Adipocyte (in vitro differentiated cells): ENCODE measurements at regions not wholly inside any gene's neighbourhood (a gene's known extent, or its start where the extent isn't known, plus 50 kb on each side); places are given as distances from the start of the nearest gene placed in this dataset.

ENCODE experiments used
- DNase-seq: peaks from one replicate; pipeline ENCODE4 v3.0.0-alpha.2; 2015; ENCODE audit warnings: low read depth
- H3K27me3 ChIP-seq: replicated peaks from 2 replicates; pipeline ENCODE4 v1.7.0; 2013; ENCODE audit warnings: mild to moderate bottlenecking, low read length, moderate library complexity; ENCODE audit not compliant: control insufficient read depth, insufficient read depth
- H3K36me3 ChIP-seq: 2 replicates; pipeline ENCODE4 v1.7.0; 2013; ENCODE audit warnings: low read length, mild to moderate bottlenecking, moderate library complexity; ENCODE audit not compliant: control insufficient read depth, insufficient read depth, severe bottlenecking
- H3K4me1 ChIP-seq: 2 replicates; pipeline ENCODE4 v1.7.0; 2013; ENCODE audit warnings: mild to moderate bottlenecking, low read length, moderate library complexity; ENCODE audit not compliant: control insufficient read depth, insufficient read depth
- H3K4me3 ChIP-seq: 2 replicates; pipeline ENCODE4 v1.7.0; 2013; ENCODE audit warnings: mild to moderate bottlenecking, low read length, moderate library complexity
- H3K9ac ChIP-seq: 2 replicates; pipeline ENCODE4 v1.7.0; 2013; ENCODE audit warnings: mild to moderate bottlenecking, low read length, moderate library complexity
- H3K9me3 ChIP-seq: 2 replicates; pipeline ENCODE4 v1.7.0; 2013; ENCODE audit warnings: mild to moderate bottlenecking, low read length, moderate library complexity; ENCODE audit not compliant: control insufficient read depth

GRCh38 chr4:136754810-136755530 lies 777.3 kb downstream of the PCDH18 start:
- DNase-seq: no peak
- Histone ChIP-seq H3K27me3 (no peaks in the 10 kb centered on the region), H3K9ac (no peak overlapping the region), H3K9me3 (no peaks in the 10 kb centered on the region), H3K4me1 (peaks cover 7% of the 10 kb centered on the region), H3K36me3 (no peaks in the 10 kb centered on the region), H3K4me3 (no peak overlapping the region)

DNA sequence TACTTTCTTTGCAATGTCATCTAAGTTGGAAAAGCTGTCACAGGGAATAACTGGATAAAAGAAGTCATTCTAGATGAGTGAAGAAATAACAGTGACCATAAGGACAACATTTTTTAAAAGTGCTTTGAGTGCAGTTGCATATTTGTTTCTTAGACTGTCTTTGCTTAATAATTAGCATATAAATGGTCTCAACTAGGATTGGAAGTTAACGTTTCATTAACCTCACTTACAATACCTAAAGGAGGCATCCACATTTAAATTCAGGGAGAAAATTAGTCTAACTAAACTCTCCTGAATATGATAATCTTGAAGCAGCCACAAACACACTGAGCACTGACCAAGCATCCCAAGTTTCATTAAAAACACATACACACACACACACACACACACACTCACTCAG lies 780.7 kb downstream of the PCDH18 start:
- Histone ChIP-seq H3K27me3 (no peaks in the 10 kb centered on the region), H3K9me3 (no peaks in the 10 kb centered on the region), H3K4me1 (peaks cover 16% of the 10 kb centered on the region), H3K4me3 (no peak overlapping the region), H3K36me3 (no peaks in the 10 kb centered on the region), H3K9ac (no peak overlapping the region)
- DNase-seq: no peak

DNA sequence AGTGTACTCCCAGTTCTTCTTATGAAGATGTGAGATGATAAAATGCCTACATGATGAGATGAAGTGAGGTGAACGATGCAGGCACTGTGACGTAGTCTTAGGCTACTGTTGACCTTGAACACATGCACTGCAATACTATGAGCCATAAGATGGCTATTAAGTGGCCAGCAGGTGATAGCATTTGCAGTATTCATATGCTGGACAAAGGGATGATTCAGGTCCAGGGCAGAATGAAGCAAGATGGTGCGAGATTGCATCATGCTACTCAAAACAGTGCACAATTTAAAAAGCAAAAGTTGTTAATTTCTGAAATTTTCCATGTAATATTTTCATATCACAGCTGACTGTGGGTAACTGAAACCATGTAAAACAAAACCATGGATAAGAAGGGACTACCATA lies 781.4 kb downstream of the PCDH18 start:
- no peaks in the 10 kb centered on the region for H3K9me3 ChIP-seq
- no peak overlapping the region for H3K4me3 ChIP-seq
- peaks cover 16% of the 10 kb centered on the region for H3K4me1 ChIP-seq
- no peaks in the 10 kb centered on the region for H3K36me3 ChIP-seq
- H3K27me3 ChIP-seq: no peaks in the 10 kb centered on the region
- peak; percentile 23 for DNase-seq
- no peak overlapping the region for H3K9ac ChIP-seq

DNA sequence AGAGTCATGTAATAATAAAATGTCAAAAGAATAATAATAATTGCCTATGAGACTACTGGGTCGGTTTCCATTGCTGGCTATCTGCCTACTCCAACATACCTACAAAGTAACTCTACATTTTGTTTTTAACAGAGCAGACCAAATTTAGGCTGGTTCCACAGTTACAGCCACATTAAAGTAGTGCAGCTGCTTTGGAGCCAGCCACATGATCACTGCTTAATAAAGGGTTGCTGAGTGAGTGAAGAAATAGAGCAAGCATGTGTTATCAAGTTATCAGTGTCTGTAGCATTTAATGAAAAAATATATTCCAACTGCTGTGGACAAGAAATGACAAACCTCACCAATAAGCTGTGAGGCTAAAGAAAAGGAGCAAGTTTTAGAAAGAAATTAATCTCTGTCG lies 782.3 kb downstream of the PCDH18 start:
- Histone ChIP-seq H3K27me3 (no peaks in the 10 kb centered on the region), H3K4me1 (peaks cover 16% of the 10 kb centered on the region), H3K9me3 (no peaks in the 10 kb centered on the region), H3K9ac (no peak overlapping the region), H3K36me3 (no peaks in the 10 kb centered on the region), H3K4me3 (no peak overlapping the region)
- DNase-seq: no peak

- no peak for DNase-seq
- no peak overlapping the region for H3K4me3 ChIP-seq
- H3K9me3 ChIP-seq: peaks cover 4% of the 10 kb centered on the region
- H3K27me3 ChIP-seq: no peaks in the 10 kb centered on the region
- H3K36me3 ChIP-seq: no peaks in the 10 kb centered on the region
- H3K9ac ChIP-seq: no peak overlapping the region
- H3K4me1 ChIP-seq: peaks cover 16% of the 10 kb centered on the region
Observed at GRCh38 chr4:136748773-136749172, 783.5 kb downstream of the PCDH18 start.

DNA sequence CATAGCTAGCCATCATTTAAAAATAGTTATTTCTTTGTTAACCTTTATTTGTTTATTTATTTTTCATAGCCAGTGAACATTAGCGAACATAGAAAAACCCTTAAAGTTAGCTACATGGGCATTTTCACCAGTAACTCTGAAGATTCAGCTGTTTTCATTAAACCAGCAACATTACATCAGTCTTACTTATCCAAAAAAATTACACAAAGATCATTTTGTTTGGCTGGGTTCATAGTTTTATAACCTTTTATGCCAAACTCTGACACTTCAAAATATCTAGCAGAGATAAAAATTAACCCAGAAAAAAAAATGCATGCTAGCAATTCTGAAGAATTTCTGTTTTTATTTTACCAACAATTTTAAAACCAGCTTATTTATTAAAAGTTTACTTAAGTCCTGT lies 784.1 kb downstream of the PCDH18 start:
- no peak overlapping the region for H3K9ac ChIP-seq
- no peak overlapping the region for H3K4me3 ChIP-seq
- peaks cover 7% of the 10 kb centered on the region for H3K9me3 ChIP-seq
- no peaks in the 10 kb centered on the region for H3K27me3 ChIP-seq
- H3K4me1 ChIP-seq: peaks cover 16% of the 10 kb centered on the region
- H3K36me3 ChIP-seq: no peaks in the 10 kb centered on the region
- DNase-seq: no peak

- H3K4me3 ChIP-seq: no peak overlapping the region
- H3K9me3 ChIP-seq: peaks cover 7% of the 10 kb centered on the region
- no peak for DNase-seq
- H3K4me1 ChIP-seq: peaks cover 4% of the 10 kb centered on the region
- no peak overlapping the region for H3K9ac ChIP-seq
- H3K27me3 ChIP-seq: no peaks in the 10 kb centered on the region
- H3K36me3 ChIP-seq: no peaks in the 10 kb centered on the region
Observed at GRCh38 chr4:136743238-136743637, 789.1 kb downstream of the PCDH18 start.

DNA sequence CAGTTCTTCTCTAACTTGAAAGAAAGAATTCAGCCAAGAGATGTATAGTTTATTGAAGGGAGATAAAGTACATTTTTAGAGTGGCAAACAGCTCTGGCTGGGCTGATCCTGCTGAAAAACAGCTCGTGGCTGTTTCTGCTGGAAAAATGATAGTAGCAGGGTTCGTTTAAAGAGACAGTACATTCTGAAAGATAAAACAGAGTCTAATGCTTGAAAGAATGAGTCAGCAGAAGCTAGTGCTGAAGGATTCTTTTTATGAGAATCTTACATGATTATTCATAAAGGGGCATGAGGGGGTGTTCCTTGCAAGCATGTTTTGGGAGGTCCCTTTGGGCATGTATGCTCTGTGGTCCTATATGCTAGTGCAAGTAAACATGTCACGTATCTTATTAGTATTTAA lies 790.0 kb downstream of the PCDH18 start:
- Histone ChIP-seq H3K9me3 (peaks cover 7% of the 10 kb centered on the region), H3K9ac (peak overlapping the region; percentile 29), H3K4me1 (no peaks in the 10 kb centered on the region), H3K4me3 (peak overlapping the region; percentile 51), H3K36me3 (no peaks in the 10 kb centered on the region), H3K27me3 (no peaks in the 10 kb centered on the region)
- peak; percentile 62 for DNase-seq

DNA sequence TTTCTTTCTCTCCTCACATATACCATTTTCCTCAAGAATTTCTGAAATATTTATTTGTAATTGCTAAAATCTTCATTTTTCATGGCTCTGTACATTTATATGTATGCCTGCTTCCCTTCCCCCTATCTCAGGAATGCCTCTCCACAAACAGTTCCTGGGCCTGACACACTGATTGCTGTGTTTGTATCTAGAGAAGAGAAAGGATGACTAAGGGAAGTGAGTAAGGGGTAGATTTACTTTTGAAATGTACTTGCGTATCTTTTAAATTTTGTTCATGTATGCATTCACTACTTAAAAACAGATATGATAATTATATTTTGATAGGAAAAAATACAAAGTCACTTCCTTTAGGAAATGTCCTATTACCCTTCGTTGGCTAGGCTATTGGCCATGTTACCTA lies 790.8 kb downstream of the PCDH18 start:
- no peak overlapping the region for H3K4me3 ChIP-seq
- peak; percentile 55 for DNase-seq
- H3K27me3 ChIP-seq: no peaks in the 10 kb centered on the region
- H3K9ac ChIP-seq: no peak overlapping the region
- no peaks in the 10 kb centered on the region for H3K36me3 ChIP-seq
- H3K4me1 ChIP-seq: no peaks in the 10 kb centered on the region
- H3K9me3 ChIP-seq: peaks cover 7% of the 10 kb centered on the region

DNA sequence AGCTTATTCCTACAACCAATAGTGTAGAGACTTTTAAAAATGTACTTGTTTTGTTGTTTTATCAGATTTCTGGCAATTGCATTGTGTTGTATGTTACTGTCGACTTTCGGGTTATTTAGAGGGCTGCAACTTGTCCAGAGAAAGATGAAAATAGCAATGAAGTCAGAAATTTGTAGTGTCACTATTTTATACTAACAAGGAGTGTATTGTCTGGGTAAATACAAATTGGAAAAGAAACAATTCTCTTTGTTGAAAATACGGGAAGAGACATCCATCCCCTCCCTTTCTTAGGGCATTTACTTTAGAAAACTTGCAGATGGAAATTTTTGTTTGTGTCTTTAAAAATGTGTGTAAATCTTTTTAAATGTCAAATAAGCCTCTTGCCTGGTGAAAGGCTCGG lies 792.0 kb downstream of the PCDH18 start:
- no peak overlapping the region for H3K4me3 ChIP-seq
- H3K4me1 ChIP-seq: no peaks in the 10 kb centered on the region
- peaks cover 7% of the 10 kb centered on the region for H3K9me3 ChIP-seq
- no peaks in the 10 kb centered on the region for H3K36me3 ChIP-seq
- no peak overlapping the region for H3K9ac ChIP-seq
- H3K27me3 ChIP-seq: no peaks in the 10 kb centered on the region
- no peak for DNase-seq

- H3K9me3 ChIP-seq: no peaks in the 10 kb centered on the region
- no peak overlapping the region for H3K4me3 ChIP-seq
- H3K36me3 ChIP-seq: no peaks in the 10 kb centered on the region
- peak; percentile 57 for DNase-seq
- H3K4me1 ChIP-seq: no peaks in the 10 kb centered on the region
- no peaks in the 10 kb centered on the region for H3K27me3 ChIP-seq
- H3K9ac ChIP-seq: no peak overlapping the region
Observed at GRCh38 chr4:136737066-136737465, 795.2 kb downstream of the PCDH18 start.

- Histone ChIP-seq H3K4me3 (no peak overlapping the region), H3K36me3 (no peaks in the 10 kb centered on the region), H3K27me3 (no peaks in the 10 kb centered on the region), H3K9ac (no peak overlapping the region), H3K9me3 (no peaks in the 10 kb centered on the region), H3K4me1 (no peaks in the 10 kb centered on the region)
- DNase-seq: peak; percentile 56
Observed at GRCh38 chr4:136731025-136731424, 801.3 kb downstream of the PCDH18 start.
